BLaER1 (cell line): ENCODE measurements at regions not wholly inside any gene's neighbourhood (a gene's known extent, or its start where the extent isn't known, plus 50 kb on each side); places are given as distances from the start of the nearest gene placed in this dataset.

ENCODE experiments used
- H3K27ac ChIP-seq: shearing (Covaris generic); formaldehyde crosslinking; 2 replicates; pipeline ENCODE4 v1.8.1; 2022
- H3K27me3 ChIP-seq: shearing (Covaris generic); formaldehyde crosslinking; 2 replicates; pipeline ENCODE4 v1.8.1; 2022
- H3K36me3 ChIP-seq: shearing (Covaris generic); formaldehyde crosslinking; 2 replicates; pipeline ENCODE4 v1.8.1; 2022
- H3K4me1 ChIP-seq: shearing (Covaris generic); formaldehyde crosslinking; 2 replicates; pipeline ENCODE4 v1.8.1; 2022
- H3K4me2 ChIP-seq: shearing (Covaris generic); formaldehyde crosslinking; 2 replicates; pipeline ENCODE4 v1.8.1; 2022
- H3K4me3 ChIP-seq: shearing (Covaris generic); formaldehyde crosslinking; 2 replicates; pipeline ENCODE4 v1.8.1; 2022
- H3K9ac ChIP-seq: shearing (Covaris generic); formaldehyde crosslinking; 2 replicates; pipeline ENCODE4 v1.8.1; 2022
- H3K9me3 ChIP-seq: shearing (Covaris generic); formaldehyde crosslinking; 2 replicates; pipeline ENCODE4 v1.8.1; 2022
- H4K20me1 ChIP-seq: shearing (Covaris generic); formaldehyde crosslinking; 2 replicates; pipeline ENCODE4 v1.8.1; 2022
- Cebpa-rat ChIP-seq: shearing (Covaris generic); IDR thresholded peaks from 2 replicates; pipeline ENCODE4 v1.8.1; 2022

DNA sequence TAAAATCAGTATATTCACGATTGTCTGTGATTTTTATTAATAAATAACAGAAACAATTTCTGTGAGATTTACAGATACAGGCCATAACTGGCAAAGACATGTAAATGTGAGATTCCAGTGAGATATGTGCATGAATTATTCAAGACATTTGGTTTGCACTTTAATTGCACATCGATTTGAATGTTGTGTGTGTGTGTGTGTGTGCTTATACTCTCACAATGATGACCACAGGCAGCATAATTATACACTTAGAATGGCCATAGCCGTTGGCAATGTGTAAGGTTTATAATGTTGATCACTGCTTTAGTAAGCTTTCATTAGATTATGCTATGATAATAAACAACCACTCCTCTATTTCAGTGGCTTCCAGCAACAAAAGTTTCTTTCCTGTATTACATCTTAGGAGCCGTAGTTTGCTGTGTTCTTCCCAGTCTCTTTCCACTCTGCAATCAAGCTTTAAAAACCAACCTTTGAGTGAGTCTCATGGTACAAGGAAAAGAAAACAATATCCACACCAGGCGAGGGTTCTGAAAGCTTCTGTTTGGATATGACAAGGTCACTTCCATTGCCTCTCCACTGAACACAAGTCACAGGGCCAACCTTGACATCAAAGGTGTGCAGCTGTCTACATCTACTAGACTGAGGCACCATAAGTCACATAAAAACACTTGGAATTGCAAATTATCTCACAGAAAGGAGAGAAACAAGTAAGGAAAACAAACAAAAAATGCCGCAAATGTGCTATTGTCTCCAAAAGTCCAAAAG lies 897.7 kb downstream of the RAB28 start:
- Histone ChIP-seq H3K9ac (no peak overlapping the region), H3K4me3 (no peak overlapping the region), H4K20me1 (no peaks in the 10 kb centered on the region), H3K36me3 (no peaks in the 10 kb centered on the region), H3K27me3 (no peaks in the 10 kb centered on the region), H3K4me2 (no peak overlapping the region), H3K4me1 (no peaks in the 10 kb centered on the region), H3K9me3 (no peaks in the 10 kb centered on the region), H3K27ac (no peak overlapping the region)
- no peak for TF ChIP-seq Cebpa-rat

DNA sequence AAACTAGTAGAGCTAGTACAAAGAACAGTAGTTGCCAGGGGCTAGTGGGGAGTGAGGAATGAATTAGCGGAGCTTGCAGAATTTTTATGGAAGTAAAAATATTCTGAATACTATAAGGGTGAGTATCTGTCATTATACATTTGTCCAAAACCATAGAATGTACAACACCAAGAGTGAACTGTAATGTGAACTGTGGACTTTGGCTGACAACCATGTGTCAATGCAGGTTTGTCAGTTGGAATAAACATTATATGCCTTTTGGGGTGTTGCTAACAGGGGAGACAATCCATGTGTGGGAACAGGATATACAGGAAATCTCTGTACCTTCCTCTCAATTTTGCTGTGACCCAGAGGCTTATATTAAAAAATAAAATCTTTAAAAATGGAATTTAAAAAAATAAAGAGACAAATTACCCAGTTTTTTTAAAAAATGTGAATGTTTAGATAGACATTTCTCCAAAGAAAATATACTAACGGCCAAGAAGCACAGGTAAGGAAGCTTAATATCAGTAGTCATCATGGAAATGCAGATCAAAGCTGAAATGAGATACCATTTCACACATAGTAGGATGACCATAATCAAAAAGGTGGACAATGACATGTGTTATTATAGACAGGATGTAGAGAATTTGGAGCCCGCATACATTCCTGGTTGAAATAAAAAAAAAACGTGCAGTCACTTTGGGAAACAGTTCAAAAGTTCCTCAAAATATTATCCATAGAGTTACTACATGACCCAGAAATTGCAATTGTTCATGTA lies 899.8 kb downstream of the RAB28 start:
- H3K4me1 ChIP-seq: no peaks in the 10 kb centered on the region
- no peak overlapping the region for H3K4me2 ChIP-seq
- no peak overlapping the region for H3K4me3 ChIP-seq
- no peaks in the 10 kb centered on the region for H3K27me3 ChIP-seq
- H3K36me3 ChIP-seq: no peaks in the 10 kb centered on the region
- H3K27ac ChIP-seq: no peak overlapping the region
- no peak overlapping the region for H3K9ac ChIP-seq
- TF ChIP-seq Cebpa-rat: no peak
- H3K9me3 ChIP-seq: no peaks in the 10 kb centered on the region
- no peaks in the 10 kb centered on the region for H4K20me1 ChIP-seq

DNA sequence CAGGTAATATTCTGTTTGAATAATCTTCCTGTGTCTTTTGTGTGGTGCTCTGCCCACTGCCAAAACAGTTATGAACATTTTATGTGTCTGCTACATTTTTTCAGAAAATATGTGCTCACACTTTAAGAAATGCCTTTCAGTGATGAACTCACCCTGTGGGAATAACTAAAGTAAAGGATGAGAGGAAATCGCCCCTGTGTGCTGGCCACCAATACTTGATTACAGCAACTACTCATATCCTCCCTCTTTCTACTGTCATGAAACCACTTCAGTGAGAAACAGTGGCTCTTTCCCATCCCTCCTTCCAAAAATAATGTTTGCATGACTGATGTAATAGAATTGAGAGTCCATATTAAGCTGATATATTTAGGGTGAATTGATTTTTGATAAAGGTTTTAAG lies 900.9 kb downstream of the RAB28 start:
- Histone ChIP-seq H3K4me2 (no peak overlapping the region), H3K27me3 (no peaks in the 10 kb centered on the region)

DNA sequence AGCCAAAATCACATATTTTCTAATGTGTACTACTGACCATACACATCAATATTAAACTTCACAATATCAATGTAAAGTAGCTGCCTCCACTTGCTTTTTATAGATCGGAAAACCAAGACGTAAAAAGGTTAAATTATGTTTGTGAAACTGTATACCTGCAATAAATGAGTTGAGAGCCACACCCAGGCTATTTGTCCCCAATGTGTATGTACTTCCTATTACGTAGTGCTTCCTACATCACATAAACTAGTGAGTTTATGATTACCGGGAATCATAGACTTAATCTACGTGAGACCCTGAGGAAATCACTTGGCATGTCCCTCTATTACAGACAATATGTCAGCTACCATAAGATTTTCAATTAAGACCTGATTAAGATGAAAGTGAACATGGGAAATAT lies 903.4 kb downstream of the RAB28 start:
- H3K27me3 ChIP-seq: no peaks in the 10 kb centered on the region
- no peak overlapping the region for H3K4me2 ChIP-seq
- no peaks in the 10 kb centered on the region for H4K20me1 ChIP-seq
- TF ChIP-seq Cebpa-rat: no peak
- H3K4me1 ChIP-seq: no peaks in the 10 kb centered on the region
- no peak overlapping the region for H3K9ac ChIP-seq
- H3K9me3 ChIP-seq: no peaks in the 10 kb centered on the region
- H3K36me3 ChIP-seq: no peaks in the 10 kb centered on the region
- no peak overlapping the region for H3K4me3 ChIP-seq
- no peak overlapping the region for H3K27ac ChIP-seq

More for the DNA sequence above, 900.9 kb downstream of the RAB28 start:
- Histone ChIP-seq H3K4me1 (no peaks in the 10 kb centered on the region), H3K36me3 (no peaks in the 10 kb centered on the region), H3K27ac (no peak overlapping the region), H3K9ac (no peak overlapping the region), H4K20me1 (no peaks in the 10 kb centered on the region), H3K9me3 (no peaks in the 10 kb centered on the region), H3K4me3 (no peak overlapping the region)
- no peak for TF ChIP-seq Cebpa-rat

DNA sequence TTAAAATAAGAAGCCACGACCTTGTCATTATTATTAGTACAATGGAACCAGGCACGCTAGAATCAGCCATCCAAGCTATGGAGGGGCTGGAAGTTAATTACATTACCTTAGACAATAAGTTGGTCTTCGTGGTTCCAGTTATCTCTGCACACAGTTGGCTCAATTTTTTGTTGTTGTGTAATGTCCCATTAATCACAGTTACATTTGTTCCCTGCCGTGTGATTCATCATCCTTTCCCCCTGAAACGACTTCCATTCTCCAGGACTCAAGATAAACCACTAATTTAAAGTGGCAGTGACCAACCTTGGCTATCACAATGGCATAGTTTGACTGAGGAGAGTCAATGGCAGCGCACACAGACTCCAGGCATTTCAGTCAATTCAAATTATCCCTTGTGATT lies 905.0 kb downstream of the RAB28 start:
- Histone ChIP-seq H3K27ac (no peak overlapping the region), H3K4me1 (no peaks in the 10 kb centered on the region)

DNA sequence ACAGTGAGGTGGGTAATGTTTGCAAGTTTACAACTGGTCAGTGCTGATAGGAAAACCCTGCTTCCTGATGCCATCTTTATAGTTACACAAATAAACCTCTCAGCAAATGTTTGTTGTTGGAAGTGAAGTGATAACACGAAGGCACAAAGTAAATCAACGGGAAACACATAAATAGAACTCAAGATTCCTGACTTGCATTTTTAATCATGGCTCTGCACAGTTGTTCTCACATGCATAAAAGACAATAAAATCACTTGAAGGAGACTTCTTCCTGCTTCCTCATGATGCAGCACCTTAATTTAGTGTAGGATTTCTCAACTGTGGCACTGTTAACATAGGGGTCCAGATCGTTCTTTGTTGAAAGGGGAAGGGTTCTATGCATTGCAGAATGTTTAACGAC lies 907.7 kb downstream of the RAB28 start:
- no peaks in the 10 kb centered on the region for H3K9me3 ChIP-seq
- H3K36me3 ChIP-seq: no peaks in the 10 kb centered on the region
- H3K9ac ChIP-seq: no peak overlapping the region
- TF ChIP-seq Cebpa-rat: no peak
- no peaks in the 10 kb centered on the region for H4K20me1 ChIP-seq
- no peaks in the 10 kb centered on the region for H3K27me3 ChIP-seq
- H3K4me2 ChIP-seq: no peak overlapping the region
- no peak overlapping the region for H3K4me3 ChIP-seq
- H3K27ac ChIP-seq: no peak overlapping the region
- H3K4me1 ChIP-seq: no peaks in the 10 kb centered on the region

More for the DNA sequence above, 905.0 kb downstream of the RAB28 start:
- Histone ChIP-seq H4K20me1 (no peaks in the 10 kb centered on the region), H3K36me3 (no peaks in the 10 kb centered on the region), H3K4me3 (no peak overlapping the region), H3K27me3 (no peaks in the 10 kb centered on the region), H3K9ac (no peak overlapping the region), H3K9me3 (no peaks in the 10 kb centered on the region), H3K4me2 (no peak overlapping the region)
- no peak for TF ChIP-seq Cebpa-rat

DNA sequence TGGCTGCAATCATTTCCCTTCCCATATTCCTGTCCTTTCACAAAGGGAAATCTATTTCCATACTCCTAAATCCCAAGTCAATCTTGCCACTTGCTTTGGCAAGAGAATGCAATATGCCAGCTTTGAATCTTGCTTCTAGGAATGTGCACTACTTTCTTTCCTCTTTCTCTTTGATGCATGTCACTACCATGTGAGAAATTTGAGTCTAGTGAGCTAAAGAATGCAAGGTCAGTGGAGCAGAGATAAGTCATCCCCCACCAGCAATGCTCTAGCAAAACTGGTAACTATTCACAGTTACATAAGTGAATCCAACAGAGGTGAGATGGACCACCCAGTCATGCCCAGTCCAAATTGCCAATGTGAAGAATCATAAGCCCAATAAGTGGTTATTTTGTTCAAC lies 910.4 kb downstream of the RAB28 start:
- no peak for TF ChIP-seq Cebpa-rat
- no peaks in the 10 kb centered on the region for H3K4me1 ChIP-seq
- H3K4me2 ChIP-seq: no peak overlapping the region
- H3K27me3 ChIP-seq: no peaks in the 10 kb centered on the region
- H3K9ac ChIP-seq: no peak overlapping the region
- no peaks in the 10 kb centered on the region for H3K36me3 ChIP-seq
- no peak overlapping the region for H3K27ac ChIP-seq
- no peaks in the 10 kb centered on the region for H4K20me1 ChIP-seq
- H3K4me3 ChIP-seq: no peak overlapping the region
- H3K9me3 ChIP-seq: no peaks in the 10 kb centered on the region

DNA sequence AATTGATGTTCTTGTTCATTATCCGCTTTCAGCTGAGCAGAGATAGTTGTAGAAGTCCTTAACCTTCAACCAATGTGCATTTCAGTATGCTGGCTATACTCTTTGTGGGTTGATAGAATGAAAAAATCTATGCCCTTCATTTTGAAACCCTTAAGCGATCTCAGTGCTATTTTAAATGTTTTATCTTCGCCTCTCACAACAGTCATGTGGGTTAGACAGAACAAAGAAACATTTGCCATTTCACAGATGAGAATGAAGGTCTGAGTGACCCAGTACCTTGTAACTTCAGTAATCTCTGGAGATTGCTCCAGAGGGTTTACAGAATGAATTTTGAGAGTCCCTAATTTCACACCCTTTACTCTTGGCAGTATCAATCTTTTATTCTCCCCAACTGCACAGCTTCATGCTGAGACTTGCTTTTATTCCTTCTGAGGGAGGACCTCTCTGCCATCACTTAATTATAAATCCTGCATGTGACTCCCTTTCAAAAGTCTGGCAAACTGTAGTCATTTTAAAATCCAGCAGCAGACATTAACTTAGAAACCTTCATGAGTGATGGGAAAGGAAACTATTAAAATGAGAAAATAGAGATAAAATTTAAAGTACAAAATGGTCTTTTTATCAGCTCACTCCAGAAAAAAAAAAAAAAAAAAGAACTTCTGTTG lies 921.5 kb downstream of the RAB28 start:
- Histone ChIP-seq H4K20me1 (no peaks in the 10 kb centered on the region), H3K27me3 (no peaks in the 10 kb centered on the region), H3K36me3 (no peaks in the 10 kb centered on the region), H3K4me2 (no peak overlapping the region), H3K4me3 (no peak overlapping the region), H3K27ac (no peak overlapping the region), H3K9me3 (no peaks in the 10 kb centered on the region), H3K9ac (no peak overlapping the region), H3K4me1 (no peaks in the 10 kb centered on the region)
- no peak for TF ChIP-seq Cebpa-rat

DNA sequence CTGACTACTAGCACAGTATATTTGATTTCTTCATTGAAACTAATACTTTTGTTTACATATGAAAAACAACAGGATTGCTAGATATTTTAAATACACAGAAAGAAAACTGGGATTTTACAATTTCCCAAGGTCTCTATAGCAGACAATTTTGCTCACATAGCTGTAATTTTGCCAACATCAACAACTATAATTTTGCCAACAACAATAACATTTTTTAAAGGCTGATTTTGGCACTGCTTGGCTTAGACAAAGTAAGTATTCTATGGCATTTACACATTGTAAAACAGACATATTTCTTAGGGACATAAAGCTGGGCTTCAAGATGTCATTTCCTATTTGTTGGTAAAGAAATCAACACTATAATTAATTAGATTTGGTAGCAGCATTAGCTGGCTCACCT lies 922.1 kb downstream of the RAB28 start:
- no peaks in the 10 kb centered on the region for H3K9me3 ChIP-seq
- no peaks in the 10 kb centered on the region for H4K20me1 ChIP-seq
- H3K4me2 ChIP-seq: no peak overlapping the region
- no peak overlapping the region for H3K27ac ChIP-seq
- no peak overlapping the region for H3K4me3 ChIP-seq
- TF ChIP-seq Cebpa-rat: no peak
- H3K9ac ChIP-seq: no peak overlapping the region
- H3K27me3 ChIP-seq: no peaks in the 10 kb centered on the region
- H3K4me1 ChIP-seq: no peaks in the 10 kb centered on the region
- H3K36me3 ChIP-seq: no peaks in the 10 kb centered on the region

DNA sequence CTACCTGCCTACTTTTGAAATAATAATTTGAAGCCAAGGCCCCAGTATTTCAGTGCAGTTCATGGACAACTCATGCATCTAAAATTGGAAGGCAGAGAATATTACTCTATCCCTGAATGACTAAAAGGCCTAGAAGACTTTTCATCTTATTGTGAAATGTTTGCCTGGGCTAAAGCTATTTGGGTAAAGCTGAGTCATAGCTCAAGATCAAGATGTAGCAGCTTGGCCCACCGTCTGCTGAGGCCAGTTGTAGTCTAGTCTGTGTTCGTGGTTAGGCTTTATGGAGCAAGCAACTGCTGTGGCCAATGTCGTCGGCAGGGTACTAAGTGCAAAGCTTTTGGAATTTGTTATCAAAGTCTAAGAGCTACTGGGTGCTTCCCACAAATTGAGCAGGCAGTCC lies 929.1 kb downstream of the RAB28 start:
- H3K9ac ChIP-seq: no peak overlapping the region
- TF ChIP-seq Cebpa-rat: no peak
- no peak overlapping the region for H3K27ac ChIP-seq

More for the DNA sequence above, 929.1 kb downstream of the RAB28 start:
- Histone ChIP-seq H3K36me3 (no peaks in the 10 kb centered on the region), H3K4me1 (no peaks in the 10 kb centered on the region), H4K20me1 (no peaks in the 10 kb centered on the region), H3K4me3 (no peak overlapping the region), H3K27me3 (no peaks in the 10 kb centered on the region), H3K9me3 (no peaks in the 10 kb centered on the region), H3K4me2 (no peak overlapping the region)
